HEK293 (cell line): ENCODE measurements at regions not wholly inside any gene's neighbourhood (a gene's known extent, or its start where the extent isn't known, plus 50 kb on each side); places are given as distances from the start of the nearest gene placed in this dataset.

Experiments
- PRDM2 ChIP-seq: fragments of 450-650 bp; formaldehyde crosslinking; IDR thresholded peaks from 2 replicates; pipeline ENCODE4 v1.5.1; 2016; ENCODE audit warnings: missing biosample characterization, missing genetic modification characterization, borderline replicate concordance
- ZNF114 ChIP-seq: fragments of 450-650 bp; formaldehyde crosslinking; IDR thresholded peaks from 2 replicates; pipeline ENCODE4 v1.5.0; 2017; ENCODE audit warnings: missing biosample characterization, missing genetic modification characterization
- ZNF174 ChIP-seq: fragments of 450-650 bp; formaldehyde crosslinking; IDR thresholded peaks from 2 replicates; pipeline ENCODE4 v1.5.0; 2017; ENCODE audit warnings: missing biosample characterization, mild to moderate bottlenecking, missing genetic modification characterization
- ZNF324 ChIP-seq: fragments of 450-650 bp; formaldehyde crosslinking; IDR thresholded peaks from 2 replicates; pipeline ENCODE4 v1.5.1; 2016; ENCODE audit warnings: missing biosample characterization, missing genetic modification characterization
- ZNF341 ChIP-seq: fragments of 450-650 bp; formaldehyde crosslinking; IDR thresholded peaks from 2 replicates; pipeline ENCODE4; 2016; ENCODE audit warnings: low read depth, missing biosample characterization, missing genetic modification characterization

- TF ChIP-seq ZNF341 (tag by site-specific recombination) (no peak), ZNF114 (tag by site-specific recombination) (no peak), ZNF174 (tag by site-specific recombination) (no peak), PRDM2 (no peak), ZNF324 (tag by site-specific recombination) (no peak)
These were observed 108.7 kb upstream of the EFNA5 start for GRCh38 chr5:107779437-107779836.
